Spleen (tissue), 11 donors: ENCODE measurements at regions not wholly inside any gene's neighbourhood (a gene's known extent, or its start where the extent isn't known, plus 50 kb on each side); places are given as distances from the start of the nearest gene placed in this dataset.
"Not testable (repeated sequence)": the region's sequence is repeated elsewhere in the genome, so short reads cannot be mapped to it uniquely, and the experiment has no call there.

Experiments used
- DNase-seq: peaks from one replicate; pipeline ENCODE4 v3.0.0-alpha.2; 2020
- H3K27ac ChIP-seq, 8 donors: fragments of 200-600 bp; sonication (generic) in 7 of 8; 1 replicate in 4 of 8; 2 replicates in 4 of 8; pipeline versions ENCODE4 v1.5.0 to v1.8.0; 2016 to 2021; ENCODE audit warnings: inconsistent platforms in 4 of 8, mild to moderate bottlenecking in 4 of 8, moderate library complexity in 1 of 8
- H3K27me3 ChIP-seq, 7 donors: fragments of 200-600 bp; sonication (generic) in 6 of 7; replicated peaks in 1 of 7; 1 replicate in 4 of 7; 2 replicates in 3 of 7; pipeline versions ENCODE4 v1.5.0 to v1.8.0; 2016 to 2021; ENCODE audit warnings: inconsistent platforms in 3 of 7, mild to moderate bottlenecking in 1 of 7
- H3K36me3 ChIP-seq, 6 donors: fragments of 200-600 bp; sonication (generic) in 5 of 6; 1 replicate in 4 of 6; 2 replicates in 2 of 6; pipeline versions ENCODE4 v1.5.0 to v1.8.0; 2016 to 2021; ENCODE audit warnings: inconsistent platforms in 2 of 6
- H3K4me1 ChIP-seq, 6 donors: fragments of 200-600 bp; sonication (generic) in 5 of 6; 1 replicate in 3 of 6; 2 replicates in 3 of 6; pipeline versions ENCODE4 v1.5.0 to v1.8.0; 2016 to 2021; ENCODE audit warnings: inconsistent platforms in 3 of 6
- H3K4me3 ChIP-seq, 8 donors: fragments of 200-600 bp; sonication (generic) in 7 of 8; 1 replicate in 4 of 8; 2 replicates in 4 of 8; pipeline versions ENCODE4 v1.5.0 to v1.8.0; 2016 to 2021; ENCODE audit warnings: inconsistent platforms in 4 of 8, mild to moderate bottlenecking in 4 of 8, moderate library complexity in 2 of 8
- H3K9me3 ChIP-seq, 8 donors: fragments of 200-600 bp; sonication (generic) in 7 of 8; 1 replicate in 4 of 8; 2 replicates in 4 of 8; pipeline versions ENCODE4 v1.5.0 to v1.8.0; 2016 to 2021; ENCODE audit warnings: inconsistent platforms in 4 of 8
- CTCF ChIP-seq, 11 experiments: fragments of 200-600 bp in 7 of 11; fragments of 450-650 bp in 4 of 11; sonication (generic) in 4 of 11; IDR thresholded peaks in 8 of 11; conservative IDR thresholded peaks in 3 of 11; 1 replicate in 7 of 11; 2 replicates in 4 of 11; pipeline versions ENCODE4 v1.4.0 to v1.8.0; 2016 to 2021; ENCODE audit warnings: antibody characterized with exemption in 11 of 11, inconsistent platforms in 4 of 11, mild to moderate bottlenecking in 1 of 11
- POLR2A ChIP-seq, 3 donors: fragments of 450-650 bp; IDR thresholded peaks; one replicate each; pipeline ENCODE4 v1.5.1; 2017; ENCODE audit warnings: antibody characterized with exemption in 3 of 3, mild to moderate bottlenecking in 1 of 3
- POLR2AphosphoS5 ChIP-seq, 3 donors: sonication (generic); formaldehyde crosslinking; IDR thresholded peaks; one replicate each; pipeline ENCODE4 v1.5.1; 2017; ENCODE audit warnings: antibody characterized with exemption in 3 of 3
- WGBS, 5 donors: extraction: QIAGEN DNeasy Blood & Tissue Kit in 3 of 5; methylation state at CpG; one replicate each; pipeline versions ENCODE4 v1.1.5 to v1.1.7; 2013 to 2018; 5-methylcytosine and 5-hydroxymethylcytosine counted together
- intact Hi-C: fragments of 100-400 bp; cut with DNase I; formaldehyde crosslinking; loops from one replicate; pipeline ENCODE4 v1.15.0; 2023; ENCODE audit warnings: low total_unique reads
- donor health status: healthy with polysubstance abuse.
- donor health status: DM: no; HTN: no; CAD: no; lungs with moderate emphysema.
- donor health status: DM: no; HTN: no; CAD: no.
- donor health status: Bipolar disorder and iron deficiency.
- donor health status: healthy.
- donor health status: DM: no; HTN: no; CAD: no.
- donor health status: DM: yes; HTN: yes; CAD: no.

GRCh38 chr4:114250439-114250891 is 271.0 kb upstream of the ARSJ start:
- no peaks in the 10 kb centered on the region for H3K36me3 ChIP-seq

GRCh38 chr4:114251020-114251419 is 271.6 kb upstream of the ARSJ start:
- DNase-seq, result no peak
- TF ChIP-seq CTCF (IDR thresholded peaks at IDR 0.05 in 8 of 11, conservative IDR thresholded peaks at IDR 0.05 in 3 of 11) (no peak), POLR2A (IDR thresholded peaks at IDR 0.05) (no peak), POLR2AphosphoS5 (IDR thresholded peaks at IDR 0.05) (no peak)
- Histone ChIP-seq H3K9me3 (peaks cover 0 to 19% (median 0%) of the 10 kb centered on the region in 8 donors), H3K4me3 (no peak overlapping the region), H3K36me3 (no peaks in the 10 kb centered on the region), H3K4me1 (no peaks in the 10 kb centered on the region), H3K27me3 (no peaks in the 10 kb centered on the region), H3K27ac (no peak overlapping the region)
- intact Hi-C loops, result no loop called here

More at GRCh38 chr4:114250439-114250891, 271.0 kb upstream of the ARSJ start:
- intact Hi-C loops, result no loop called here
- TF ChIP-seq POLR2AphosphoS5 (IDR thresholded peaks at IDR 0.05) (no peak), CTCF (IDR thresholded peaks at IDR 0.05 in 8 of 11, conservative IDR thresholded peaks at IDR 0.05 in 3 of 11) (no peak), POLR2A (IDR thresholded peaks at IDR 0.05) (no peak)
- DNase-seq, result no peak
- no peak overlapping the region for H3K4me3 ChIP-seq
- WGBS, 5 donors, result 54 to 90% (median 73%) methylated on average over 2 of the region's 2 CpGs
- H3K4me1 ChIP-seq, result no peaks in the 10 kb centered on the region
- H3K9me3 ChIP-seq, result peaks cover 0 to 19% (median 0%) of the 10 kb centered on the region in 8 donors
- no peaks in the 10 kb centered on the region for H3K27me3 ChIP-seq
- no peak overlapping the region for H3K27ac ChIP-seq

DNA sequence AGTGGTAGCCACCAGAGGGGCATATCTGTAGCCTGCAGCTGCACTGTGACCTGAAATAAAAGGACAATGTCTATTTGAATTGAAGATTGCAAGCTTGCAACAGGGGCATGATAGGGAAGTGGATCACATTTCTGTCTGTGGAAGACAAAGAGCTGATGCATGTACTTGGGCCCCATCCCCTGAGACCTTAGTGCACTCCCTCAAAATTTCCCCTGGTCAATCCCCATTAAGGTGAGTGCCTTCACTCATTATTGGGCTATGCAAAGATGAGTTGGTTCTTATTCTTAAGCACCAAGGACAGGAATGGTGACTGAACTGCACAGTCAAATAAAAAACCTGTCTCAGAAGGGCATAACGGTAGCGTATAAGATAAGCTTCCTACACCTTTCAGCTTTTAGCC is 273.1 kb upstream of the ARSJ start:
- no peak for TF ChIP-seq POLR2A (IDR thresholded peaks at IDR 0.05)
- no peak for TF ChIP-seq POLR2AphosphoS5 (IDR thresholded peaks at IDR 0.05)
- TF ChIP-seq CTCF (IDR thresholded peaks at IDR 0.05 in 8 of 11, conservative IDR thresholded peaks at IDR 0.05 in 3 of 11), result no peak
- DNase-seq, result no peak
- intact Hi-C loops, result no loop called here
- Histone ChIP-seq H3K9me3 (peaks cover 0 to 23% (median 0%) of the 10 kb centered on the region in 8 donors), H3K36me3 (no peaks in the 10 kb centered on the region), H3K27me3 (no peaks in the 10 kb centered on the region), H3K4me3 (no peak overlapping the region), H3K4me1 (no peaks in the 10 kb centered on the region), H3K27ac (no peak overlapping the region)
- 77 to 97% (median 89%) methylated on average over 2 of the region's 2 CpGs for WGBS, 5 donors

GRCh38 chr4:114257501-114257900 is 278.1 kb upstream of the ARSJ start:
- intact Hi-C loops, result no loop called here
- Histone ChIP-seq H3K4me1 (no peaks in the 10 kb centered on the region), H3K27ac (no peak overlapping the region), H3K36me3 (no peaks in the 10 kb centered on the region), H3K4me3 (no peak overlapping the region), H3K9me3 (peaks cover 0 to 17% (median 0%) of the 10 kb centered on the region in 8 donors), H3K27me3 (no peaks in the 10 kb centered on the region)
- no peak for TF ChIP-seq POLR2A (IDR thresholded peaks at IDR 0.05)
- no peak for TF ChIP-seq POLR2AphosphoS5 (IDR thresholded peaks at IDR 0.05)
- no peak for DNase-seq
- 0 to 100% (median 21%) methylated on average over 1 of the region's 1 CpG; no CpG with 5 or more reads in 1 of the 5 donors for WGBS, 5 donors

DNA sequence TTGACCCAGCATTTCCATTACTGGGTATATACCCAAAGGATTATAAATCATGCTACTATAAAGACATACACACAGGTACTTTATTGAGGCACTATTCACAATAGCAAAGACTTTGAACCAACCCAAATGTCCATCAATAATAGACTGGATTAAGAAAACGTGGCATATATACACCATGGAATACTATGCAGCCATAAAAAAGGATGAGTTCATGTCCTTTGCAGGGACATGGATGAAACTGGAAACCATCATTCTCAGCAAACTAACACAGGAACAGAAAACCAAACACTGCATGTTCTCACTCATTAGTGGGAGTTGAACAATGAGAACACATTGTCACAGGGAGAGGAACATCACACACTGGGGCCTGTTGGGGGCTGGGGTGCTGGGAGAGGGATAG is 283.0 kb upstream of the ARSJ start:
- intact Hi-C loops, H3K27ac ChIP-seq, H3K4me3 ChIP-seq, H3K27me3 ChIP-seq, H3K36me3 ChIP-seq, H3K4me1 ChIP-seq, H3K9me3 ChIP-seq, DNase-seq: not testable (repeated sequence)
- 29 to 58% (median 54%) methylated on average over 1 of the region's 1 CpG; no CpG with 5 or more reads in 1 of the 5 donors for WGBS, 5 donors
